Kidney (tissue), 13 donors: ENCODE measurements at regions not wholly inside any gene's neighbourhood (a gene's known extent, or its start where the extent isn't known, plus 50 kb on each side); places are given as distances from the start of the nearest gene placed in this dataset.

Experiments used
- DNase-seq, 5 donors: peaks; one replicate each; pipeline ENCODE4 v3.0.0-alpha.2; 2013 to 2020
- FAIRE-seq: peaks from 2 replicates; lab custom pipeline; 2012; peaks lifted over from hg19 to GRCh38; lab: Jason Lieb, UNC
- H3K27ac ChIP-seq, 2 donors: one replicate each; pipeline ENCODE4 v1.7.0; 2013; ENCODE audit warnings: low read depth in 2 of 2, low read length in 2 of 2, inconsistent platforms in 1 of 2
- H3K27me3 ChIP-seq: one replicate; pipeline ENCODE4 v1.7.1; 2013; ENCODE audit warnings: low read length, inconsistent platforms; ENCODE audit not compliant: control insufficient read depth, insufficient read depth
- H3K36me3 ChIP-seq, 3 donors: one replicate each; pipeline versions ENCODE4 v1.7.0 to v1.7.1; 2013; ENCODE audit warnings: low read length in 3 of 3, control low read depth in 1 of 3, inconsistent platforms in 1 of 3; ENCODE audit not compliant: insufficient read depth in 3 of 3, control insufficient read depth in 2 of 3
- H3K4me1 ChIP-seq, 3 donors: one replicate each; pipeline versions ENCODE4 v1.7.0 to v1.7.1; 2013; ENCODE audit warnings: low read length in 3 of 3, inconsistent platforms in 1 of 3, low read depth in 1 of 3; ENCODE audit not compliant: control insufficient read depth in 2 of 3, insufficient read depth in 2 of 3
- H3K4me3 ChIP-seq, 3 donors: one replicate each; pipeline versions ENCODE4 v1.7.0 to v1.8.1; 2013; ENCODE audit warnings: low read length in 3 of 3, control low read depth in 1 of 3, inconsistent platforms in 1 of 3
- H3K9ac ChIP-seq, 3 donors: one replicate each; pipeline versions ENCODE4 v1.7.0 to v1.7.1; 2013; ENCODE audit warnings: low read length in 3 of 3, control low read depth in 1 of 3, inconsistent platforms in 1 of 3
- H3K9me3 ChIP-seq, 3 donors: one replicate each; pipeline versions ENCODE4 v1.7.0 to v1.7.1; 2013; ENCODE audit warnings: low read length in 3 of 3, control low read depth in 1 of 3, inconsistent platforms in 1 of 3; ENCODE audit not compliant: control insufficient read depth in 2 of 3, insufficient read depth in 1 of 3
- intact Hi-C: fragments of 100-400 bp; cut with DNase I; formaldehyde crosslinking; loops from one replicate; pipeline ENCODE4 v1.11.1; 2022
- TF ChIP-seq, protein P1 (sequence below): IDR thresholded peaks from 3 replicates; pipeline ENCODE4 v1.5.1; 2012; ENCODE audit warnings: mild to moderate bottlenecking, moderate library complexity, borderline replicate concordance; ENCODE audit not compliant: insufficient read depth; ENCODE audit errors: extremely low read depth
- donor health status: control.
- donor health status: control.
- donor health status: control.
- donor health status: control.
- donor health status: control.
- donor health status: DM: yes; HTN: yes; CAD: no.
- donor health status: Normal renal cell carcinoma (clear cell type).

DNA sequence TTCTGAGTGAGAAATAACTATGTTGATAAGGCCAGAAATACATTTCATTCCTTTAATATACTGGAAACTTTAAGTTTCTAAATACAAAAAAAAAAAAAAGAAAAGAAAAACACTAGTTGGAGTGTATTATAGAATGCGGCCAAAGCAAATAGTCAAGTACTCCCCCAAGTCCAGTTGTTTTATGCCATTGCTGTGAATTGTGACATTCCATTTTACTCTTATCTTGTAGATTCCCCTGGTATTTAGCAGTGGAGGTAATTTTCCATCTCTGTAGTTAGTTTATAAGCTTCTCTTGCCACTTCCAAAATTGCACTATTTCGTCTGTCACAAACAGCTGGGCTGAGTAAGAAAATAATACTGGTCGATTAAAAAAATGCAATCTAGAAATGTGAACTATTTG lies 426.0 kb downstream of the PCDH18 start:
- DNase-seq (peak in 2 of 5 donors; percentile 16 to 18), FAIRE-seq (no peak)
- H3K9me3 ChIP-seq = no peaks in the 10 kb centered on the region
- intact Hi-C loops = no loop called here
- no peaks in the 10 kb centered on the region for H3K36me3 ChIP-seq
- no peak overlapping the region for H3K9ac ChIP-seq
- TF ChIP-seq, protein P1, sequence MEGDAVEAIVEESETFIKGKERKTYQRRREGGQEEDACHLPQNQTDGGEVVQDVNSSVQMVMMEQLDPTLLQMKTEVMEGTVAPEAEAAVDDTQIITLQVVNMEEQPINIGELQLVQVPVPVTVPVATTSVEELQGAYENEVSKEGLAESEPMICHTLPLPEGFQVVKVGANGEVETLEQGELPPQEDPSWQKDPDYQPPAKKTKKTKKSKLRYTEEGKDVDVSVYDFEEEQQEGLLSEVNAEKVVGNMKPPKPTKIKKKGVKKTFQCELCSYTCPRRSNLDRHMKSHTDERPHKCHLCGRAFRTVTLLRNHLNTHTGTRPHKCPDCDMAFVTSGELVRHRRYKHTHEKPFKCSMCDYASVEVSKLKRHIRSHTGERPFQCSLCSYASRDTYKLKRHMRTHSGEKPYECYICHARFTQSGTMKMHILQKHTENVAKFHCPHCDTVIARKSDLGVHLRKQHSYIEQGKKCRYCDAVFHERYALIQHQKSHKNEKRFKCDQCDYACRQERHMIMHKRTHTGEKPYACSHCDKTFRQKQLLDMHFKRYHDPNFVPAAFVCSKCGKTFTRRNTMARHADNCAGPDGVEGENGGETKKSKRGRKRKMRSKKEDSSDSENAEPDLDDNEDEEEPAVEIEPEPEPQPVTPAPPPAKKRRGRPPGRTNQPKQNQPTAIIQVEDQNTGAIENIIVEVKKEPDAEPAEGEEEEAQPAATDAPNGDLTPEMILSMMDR = no peak
- no peaks in the 10 kb centered on the region for H3K4me1 ChIP-seq
- no peak overlapping the region for H3K27ac ChIP-seq
- H3K27me3 ChIP-seq = no peaks in the 10 kb centered on the region
- no peak overlapping the region for H3K4me3 ChIP-seq

DNA sequence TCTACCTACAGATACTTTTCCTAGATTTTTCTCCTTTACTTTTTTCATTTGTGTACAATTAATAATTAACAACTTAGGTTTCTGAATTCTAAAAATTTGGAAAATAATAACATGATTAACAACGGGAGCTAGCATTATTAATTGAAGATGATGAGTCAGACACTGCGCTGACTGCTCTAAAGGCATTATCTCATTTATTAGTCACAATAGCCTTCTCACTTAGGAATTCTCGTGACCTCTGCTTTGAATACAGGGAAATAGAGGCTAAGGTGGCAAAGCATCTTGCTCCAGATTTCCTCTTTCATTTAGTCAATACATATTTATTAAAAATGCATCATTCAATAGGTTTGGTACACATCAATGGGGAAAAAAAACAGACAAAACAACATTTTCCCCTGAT lies 441.3 kb downstream of the PCDH18 start:
- intact Hi-C loops = no loop called here
- no peak for FAIRE-seq

DNA sequence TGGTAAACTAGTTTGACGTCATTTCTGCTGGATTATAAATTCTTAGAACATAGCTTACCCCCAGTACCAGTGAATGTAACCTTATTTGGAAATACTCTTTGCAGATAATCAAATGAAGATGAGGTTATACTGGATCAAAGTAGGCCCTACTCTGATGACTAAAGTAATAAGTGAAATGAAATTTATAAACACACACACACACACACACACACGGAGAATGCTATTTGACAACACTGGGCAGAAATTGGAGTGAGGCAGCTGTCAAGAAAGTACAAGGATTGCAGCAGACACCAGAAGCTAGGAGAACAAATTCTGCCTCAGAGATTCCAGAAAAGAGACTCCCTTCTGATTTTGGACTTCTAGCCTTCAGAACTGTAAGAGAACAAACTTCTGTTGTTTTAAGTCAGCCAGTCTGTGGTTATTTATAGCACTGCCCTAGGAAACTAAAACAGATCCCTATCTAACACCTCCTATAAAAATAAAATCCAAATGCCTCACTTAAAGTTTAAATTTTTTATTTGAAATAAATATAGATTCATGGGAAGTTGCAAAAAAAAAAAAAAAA lies 448.6 kb downstream of the PCDH18 start:
- TF ChIP-seq, protein P1 = no peak
- peak in 2 of 5 donors; percentile 5 to 15 for DNase-seq

More for the DNA sequence above, 441.3 kb downstream of the PCDH18 start:
- Histone ChIP-seq H3K27ac (no peak overlapping the region), H3K9me3 (no peaks in the 10 kb centered on the region), H3K36me3 (no peaks in the 10 kb centered on the region), H3K9ac (no peak overlapping the region), H3K27me3 (no peaks in the 10 kb centered on the region), H3K4me1 (no peaks in the 10 kb centered on the region), H3K4me3 (no peak overlapping the region)
- TF ChIP-seq, protein P1 = no peak
- no peak for DNase-seq

DNA sequence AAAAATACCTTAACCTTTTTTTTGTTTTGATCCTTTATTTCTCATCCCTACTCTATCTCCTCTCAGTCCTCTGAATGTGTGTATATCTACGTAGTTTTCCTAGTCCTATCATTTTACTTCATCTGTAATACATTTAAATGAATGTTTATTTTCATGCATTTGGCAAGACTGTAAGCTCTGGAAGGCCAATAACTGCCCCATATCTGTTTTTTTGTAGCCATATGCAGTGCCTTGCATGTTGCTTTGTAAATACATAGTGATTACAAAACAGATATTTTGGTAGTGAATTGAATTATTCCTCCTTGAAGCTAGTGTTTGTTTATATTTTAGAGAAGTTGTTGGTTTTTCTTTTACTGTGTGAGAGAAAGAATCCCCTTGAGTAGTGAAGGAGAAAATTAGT lies 450.2 kb downstream of the PCDH18 start:
- Histone ChIP-seq H3K4me1 (no peaks in the 10 kb centered on the region), H3K27me3 (no peaks in the 10 kb centered on the region), H3K9ac (no peak overlapping the region), H3K27ac (no peak overlapping the region), H3K4me3 (no peak overlapping the region), H3K36me3 (no peaks in the 10 kb centered on the region), H3K9me3 (no peaks in the 10 kb centered on the region)
- FAIRE-seq = no peak
- TF ChIP-seq, protein P1 = no peak
- intact Hi-C loops = no loop called here
- no peak for DNase-seq

More for the DNA sequence above, 448.6 kb downstream of the PCDH18 start:
- intact Hi-C loops = no loop called here
- Histone ChIP-seq H3K4me3 (no peak overlapping the region), H3K4me1 (no peaks in the 10 kb centered on the region), H3K27ac (no peak overlapping the region), H3K9ac (no peak overlapping the region), H3K9me3 (no peaks in the 10 kb centered on the region), H3K36me3 (no peaks in the 10 kb centered on the region), H3K27me3 (no peaks in the 10 kb centered on the region)
- FAIRE-seq = no peak
